ENCODE measurements at regions not wholly inside any gene's neighbourhood (a gene's known extent, or its start where the extent isn't known, plus 50 kb on each side); places are given as distances from the start of the nearest gene placed in this dataset.

- H3K36me3 ChIP-seq (ENCODE audit: insufficient read depth, low read length): no peaks in the 10 kb centered on the region
- intact Hi-C loops (cut with micrococcal nuclease; ENCODE audit: unreplicated experiment): loop anchor here (10.0 kb wide), 1 partner anchor 528 kb away; no protein-coding TSS in a partner anchor
- H2AFZ ChIP-seq (ENCODE audit: low read length): no peak overlapping the region
- no peaks in the 10 kb centered on the region for H4K20me1 ChIP-seq (ENCODE audit: insufficient read depth, low read length)
- H3K4me1 ChIP-seq (ENCODE audit: insufficient read depth, low read length, poor library complexity, severe bottlenecking): peaks cover 12% of the 10 kb centered on the region
- H3K4me3 ChIP-seq (ENCODE audit: low read depth, low read length, poor library complexity, severe bottlenecking): no peak overlapping the region
- H3K4me2 ChIP-seq (ENCODE audit: low read length): no peak overlapping the region
- TF ChIP-seq CTCF (conservative IDR thresholded peaks at IDR 0.05; ENCODE audit: low read length) (no peak), EZH2phosphoT487 (IDR thresholded peaks at IDR 0.05; ENCODE audit: borderline replicate concordance, low read depth, low read length) (no peak)
- DNase-seq (ENCODE audit: low spot score): no peak
- CTCF ChIA-PET (ENCODE audit: unreplicated experiment): no interaction called here
- no TSS peak for BruUV-seq (replicated peaks)
- no peak overlapping the region for H3K27ac ChIP-seq (ENCODE audit: low read depth, low read length, poor library complexity, severe bottlenecking)
- H3K9me2 ChIP-seq (ENCODE audit: insufficient read depth, low read length): no peaks in the 10 kb centered on the region
- POLR2A ChIA-PET: no interaction called here
- H3K79me2 ChIP-seq (ENCODE audit: insufficient read depth, low read depth, low read length): no peaks in the 10 kb centered on the region
- H3K9me3 ChIP-seq (ENCODE audit: low read length): no peaks in the 10 kb centered on the region
Observed at GRCh38 chr10:118392761-118393160, 50.6 kb upstream of the FAM204A start.

Data from OCI-LY7 (cell line).